B cell (primary cell): ENCODE measurements at regions not wholly inside any gene's neighbourhood (a gene's known extent, or its start where the extent isn't known, plus 50 kb on each side); places are given as distances from the start of the nearest gene placed in this dataset.

Experiments used
- ATAC-seq: fragments of 200-7000 bp; cut with Tn5 transposase; one replicate; pipeline ENCODE4 v1.10.0; 2021; ENCODE audit warnings: low read depth, mild to moderate bottlenecking, moderate number of reproducible peaks, moderate library complexity
- CTCF ChIA-PET: fragments of 350-600 bp; sonication (Branson Sonifier 250); formaldehyde crosslinking; loops from one replicate; lab custom pipeline; 2021; ENCODE audit warnings: antibody characterized with exemption, inconsistent platforms; lab: Charles Lee
- POLR2A ChIA-PET: fragments of 350-600 bp; sonication (Branson Sonifier 250); formaldehyde crosslinking; loops from one replicate; lab custom pipeline; 2021; ENCODE audit warnings: antibody characterized with exemption; lab: Charles Lee
- DNase-seq: peaks from one replicate; pipeline ENCODE4 v3.0.0; 2013
- H2AFZ ChIP-seq: 2 replicates; pipeline ENCODE4 v1.6.1; 2012; ENCODE audit warnings: mild to moderate bottlenecking, low read depth, low read length; ENCODE audit not compliant: insufficient read depth, poor library complexity, severe bottlenecking
- H3K27ac ChIP-seq, 2 donors: 1 replicate in 1 of 2; 2 replicates in 1 of 2; pipeline ENCODE4 v1.5.1; 2012 to 2013; ENCODE audit warnings: low read length in 2 of 2, mild to moderate bottlenecking in 2 of 2, moderate library complexity in 1 of 2
- H3K27me3 ChIP-seq, 4 experiments: fragments of 200-600 bp in 1 of 4; sonication (generic) in 1 of 4; replicated peaks in 1 of 4; 1 replicate in 2 of 4; 2 replicates in 2 of 4; pipeline versions ENCODE4 v1.6.1 to v1.7.0; 2013 to 2016; ENCODE audit warnings: low read length in 3 of 4, mild to moderate bottlenecking in 2 of 4, mixed read lengths in 1 of 4, moderate library complexity in 1 of 4; ENCODE audit not compliant: insufficient read depth in 4 of 4, control insufficient read depth in 3 of 4; ENCODE audit errors: control extremely low read depth in 1 of 4
- H3K36me3 ChIP-seq, 2 experiments: replicated peaks in 1 of 2; 1 replicate in 1 of 2; 2 replicates in 1 of 2; pipeline versions ENCODE4 v1.6.1 to v1.7.1; 2013; ENCODE audit warnings: low read length in 1 of 2; ENCODE audit not compliant: insufficient read depth in 2 of 2, control insufficient read depth in 1 of 2; ENCODE audit errors: control extremely low read depth in 1 of 2, extremely low read depth in 1 of 2
- H3K4me1 ChIP-seq, 2 donors: fragments of 200-600 bp in 1 of 2; sonication (generic) in 1 of 2; 1 replicate in 1 of 2; 2 replicates in 1 of 2; pipeline versions ENCODE4 v1.5.1 to v1.6.1; 2013 to 2017; ENCODE audit warnings: low read length in 2 of 2; ENCODE audit not compliant: control insufficient read depth in 2 of 2, insufficient read depth in 2 of 2
- H3K4me2 ChIP-seq: replicated peaks from 2 replicates; pipeline ENCODE3; 2012; ENCODE audit warnings: mild to moderate bottlenecking, low read depth, low read length; ENCODE audit not compliant: poor library complexity, severe bottlenecking
- H3K4me3 ChIP-seq, 5 experiments: fragments of 200-600 bp in 1 of 5; sonication (generic) in 1 of 5; 1 replicate in 3 of 5; 2 replicates in 2 of 5; pipeline versions ENCODE4 v1.5.1 to v1.7.0; 2011 to 2016; ENCODE audit warnings: low read length in 4 of 5, mild to moderate bottlenecking in 4 of 5, low read depth in 2 of 5, control low read depth in 1 of 5, moderate library complexity in 1 of 5; ENCODE audit not compliant: insufficient read depth in 1 of 5; ENCODE audit errors: control extremely low read depth in 1 of 5, extremely low read depth in 1 of 5
- H3K79me2 ChIP-seq: fragments of 200-600 bp; sonication (generic); one replicate; pipeline ENCODE4 v1.6.0; 2016; ENCODE audit warnings: low read length; ENCODE audit not compliant: control insufficient read depth, insufficient read depth
- H3K9ac ChIP-seq: fragments of 200-600 bp; sonication (generic); 2 replicates; pipeline ENCODE4 v1.6.1; 2017; ENCODE audit warnings: mild to moderate bottlenecking, low read length, moderate library complexity
- H3K9me3 ChIP-seq, 3 donors: one replicate each; pipeline versions ENCODE4 v1.6.1 to v1.7.1; 2013; ENCODE audit warnings: low read length in 2 of 3; ENCODE audit not compliant: control insufficient read depth in 2 of 3, insufficient read depth in 1 of 3; ENCODE audit errors: control extremely low read depth in 1 of 3
- H4K20me1 ChIP-seq: 2 replicates; pipeline ENCODE4 v1.6.0; 2012; ENCODE audit warnings: mild to moderate bottlenecking, low read length; ENCODE audit not compliant: insufficient read depth, control insufficient read depth, poor library complexity, severe bottlenecking
- H3K27ac Mint-ChIP-seq: one replicate; pipeline ENCODE4 v1.8.0; 2021; ENCODE audit warnings: mixed read lengths
- H3K27me3 Mint-ChIP-seq: one replicate; pipeline ENCODE4 v1.8.0; 2021; ENCODE audit warnings: mixed read lengths
- H3K4me1 Mint-ChIP-seq: one replicate; pipeline ENCODE4 v1.8.0; 2021; ENCODE audit warnings: mixed read lengths
- H3K4me3 Mint-ChIP-seq: one replicate; pipeline ENCODE4 v1.8.0; 2021; ENCODE audit warnings: mixed read lengths
- H3K9me3 Mint-ChIP-seq: one replicate; pipeline ENCODE4 v1.8.0; 2022; ENCODE audit warnings: mixed read lengths; ENCODE audit not compliant: insufficient read depth
- EZH2 ChIP-seq: IDR thresholded peaks from 2 replicates; pipeline ENCODE4 v1.6.1; 2012; ENCODE audit warnings: borderline replicate concordance, low read depth, mild to moderate bottlenecking, moderate library complexity, low read length; ENCODE audit not compliant: insufficient read depth, poor library complexity, severe bottlenecking
- WGBS: methylation state at CpG from one replicate; pipeline ENCODE4 v1.1.5; 2013; ENCODE audit warnings: missing lambda C conversion rate; ENCODE audit not compliant: insufficient coverage; 5-methylcytosine and 5-hydroxymethylcytosine counted together
- intact Hi-C: fragments of 100-400 bp; cut with micrococcal nuclease; formaldehyde crosslinking; loops from one replicate; pipeline ENCODE4 v1.10.0; 2022
- TF ChIP-seq, protein P1 (sequence below): fragments of 200-600 bp; IDR thresholded peaks from one replicate; pipeline ENCODE4 v1.8.0; 2022; ENCODE audit warnings: antibody characterized with exemption, mild to moderate bottlenecking

DNA sequence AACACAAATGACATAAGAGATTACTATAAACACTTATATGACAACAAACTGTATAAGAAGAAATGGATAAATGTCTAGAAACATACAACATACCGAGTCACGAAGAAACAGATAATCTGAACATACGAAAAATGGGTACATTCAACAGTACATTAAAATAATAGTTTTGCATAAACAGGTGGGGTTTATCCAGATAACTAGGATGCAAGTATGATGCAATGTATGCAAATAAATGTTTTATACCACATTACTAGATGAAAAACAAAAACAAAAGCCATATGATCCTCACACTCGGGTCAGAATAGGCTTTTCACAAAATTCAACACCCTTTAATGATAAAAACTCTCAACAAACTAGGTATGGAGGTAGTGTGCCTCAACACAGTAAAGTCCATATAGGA, 1585.7 kb downstream of the BRINP3 start:
- Mint-ChIP-seq H3K27me3 (no peaks in the 10 kb centered on the region), H3K4me1 (no peaks in the 10 kb centered on the region), H3K4me3 (no peak overlapping the region), H3K27ac (no peak overlapping the region), H3K9me3 (peaks cover 5% of the 10 kb centered on the region)
- Histone ChIP-seq H3K4me3 (no peak overlapping the region), H3K9ac (no peak overlapping the region), H3K27me3 (no peaks in the 10 kb centered on the region), H3K27ac (no peak overlapping the region), H3K4me2 (no peak overlapping the region), H2AFZ (no peak overlapping the region), H3K4me1 (no peaks in the 10 kb centered on the region), H3K9me3 (peaks cover 0 to 5% (median 0%) of the 10 kb centered on the region in 3 donors), H3K79me2 (no peaks in the 10 kb centered on the region), H3K36me3 (no peaks in the 10 kb centered on the region), H4K20me1 (no peaks in the 10 kb centered on the region)
- ChIA-PET CTCF (no interaction called here), POLR2A (no interaction called here)
- no peak for ATAC-seq
- intact Hi-C loops, result no loop called here
- TF ChIP-seq, protein P1, sequence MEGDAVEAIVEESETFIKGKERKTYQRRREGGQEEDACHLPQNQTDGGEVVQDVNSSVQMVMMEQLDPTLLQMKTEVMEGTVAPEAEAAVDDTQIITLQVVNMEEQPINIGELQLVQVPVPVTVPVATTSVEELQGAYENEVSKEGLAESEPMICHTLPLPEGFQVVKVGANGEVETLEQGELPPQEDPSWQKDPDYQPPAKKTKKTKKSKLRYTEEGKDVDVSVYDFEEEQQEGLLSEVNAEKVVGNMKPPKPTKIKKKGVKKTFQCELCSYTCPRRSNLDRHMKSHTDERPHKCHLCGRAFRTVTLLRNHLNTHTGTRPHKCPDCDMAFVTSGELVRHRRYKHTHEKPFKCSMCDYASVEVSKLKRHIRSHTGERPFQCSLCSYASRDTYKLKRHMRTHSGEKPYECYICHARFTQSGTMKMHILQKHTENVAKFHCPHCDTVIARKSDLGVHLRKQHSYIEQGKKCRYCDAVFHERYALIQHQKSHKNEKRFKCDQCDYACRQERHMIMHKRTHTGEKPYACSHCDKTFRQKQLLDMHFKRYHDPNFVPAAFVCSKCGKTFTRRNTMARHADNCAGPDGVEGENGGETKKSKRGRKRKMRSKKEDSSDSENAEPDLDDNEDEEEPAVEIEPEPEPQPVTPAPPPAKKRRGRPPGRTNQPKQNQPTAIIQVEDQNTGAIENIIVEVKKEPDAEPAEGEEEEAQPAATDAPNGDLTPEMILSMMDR, result no peak
- no peak for TF ChIP-seq EZH2
- DNase-seq, result no peak
- WGBS, result no CpG with 5 or more reads among the region's 4 CpGs

DNA sequence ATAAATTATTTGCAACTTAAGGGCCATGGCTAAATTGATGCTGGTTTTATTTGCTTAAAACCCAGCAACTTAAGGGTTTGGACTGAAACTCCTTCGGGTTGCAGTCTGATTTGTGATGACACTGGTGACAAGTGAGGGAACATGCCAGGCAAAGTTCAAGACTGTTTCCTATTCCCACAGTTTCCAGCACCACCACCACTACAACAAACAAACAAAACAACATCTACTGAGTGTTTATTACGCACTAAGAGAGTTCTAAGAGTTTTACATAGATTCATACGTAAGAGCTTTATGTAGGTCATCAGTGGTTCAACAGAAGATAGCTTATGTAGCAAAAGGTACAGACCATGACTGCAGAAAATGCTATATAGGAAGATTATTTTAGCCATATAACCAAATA, 1582.1 kb downstream of the BRINP3 start:
- no peak for ATAC-seq
- H3K9ac ChIP-seq, result no peak overlapping the region
- intact Hi-C loops, result no loop called here
- ChIA-PET CTCF (no interaction called here), POLR2A (no interaction called here)
- peaks cover 0 to 6% (median 0%) of the 10 kb centered on the region in 3 donors for H3K9me3 ChIP-seq
- H3K9me3 Mint-ChIP-seq, result peaks cover 5% of the 10 kb centered on the region
- WGBS, result 80% methylated on average over 1 of the region's 3 CpGs
- no peak overlapping the region for H3K4me2 ChIP-seq
- no peak overlapping the region for H3K4me3 Mint-ChIP-seq
- no peak overlapping the region for H3K27ac ChIP-seq
- no peaks in the 10 kb centered on the region for H3K4me1 Mint-ChIP-seq
- H3K4me1 ChIP-seq, result no peaks in the 10 kb centered on the region
- H3K4me3 ChIP-seq, result no peak overlapping the region
- no peaks in the 10 kb centered on the region for H4K20me1 ChIP-seq
- no peaks in the 10 kb centered on the region for H3K27me3 ChIP-seq
- TF ChIP-seq EZH2, result no peak
- TF ChIP-seq, protein P1, result no peak
- no peak for DNase-seq
- no peak overlapping the region for H2AFZ ChIP-seq
- H3K27me3 Mint-ChIP-seq, result no peaks in the 10 kb centered on the region
- no peaks in the 10 kb centered on the region for H3K79me2 ChIP-seq
- H3K27ac Mint-ChIP-seq, result no peak overlapping the region
- no peaks in the 10 kb centered on the region for H3K36me3 ChIP-seq
